IPS-20b (cell line): ENCODE measurements at regions not wholly inside any gene's neighbourhood (a gene's known extent, or its start where the extent isn't known, plus 50 kb on each side); places are given as distances from the start of the nearest gene placed in this dataset.

Experiments
- H3K27ac ChIP-seq: one replicate; pipeline ENCODE4 v1.5.1; 2013; ENCODE audit warnings: low read length
- H3K27me3 ChIP-seq: 2 replicates; pipeline ENCODE4 v1.6.1; 2013; ENCODE audit warnings: mild to moderate bottlenecking, low read length, inconsistent platforms; ENCODE audit not compliant: insufficient read depth
- H3K36me3 ChIP-seq: 2 replicates; pipeline ENCODE4 v1.6.1; 2013; ENCODE audit warnings: low read depth, mild to moderate bottlenecking, inconsistent platforms, low read length, moderate library complexity; ENCODE audit not compliant: insufficient read depth
- H3K4me1 ChIP-seq: 2 replicates; pipeline ENCODE4 v1.6.1; 2013; ENCODE audit warnings: mild to moderate bottlenecking, control low read depth, inconsistent platforms, low read length, moderate library complexity; ENCODE audit not compliant: insufficient read depth
- H3K4me3 ChIP-seq: 2 replicates; pipeline ENCODE4 v1.5.1; 2013; ENCODE audit warnings: mild to moderate bottlenecking, low read length, inconsistent platforms
- H3K9ac ChIP-seq: 2 replicates; pipeline ENCODE4 v1.6.1; 2013; ENCODE audit warnings: low read depth, mild to moderate bottlenecking, inconsistent platforms, low read length, moderate library complexity
- H3K9me3 ChIP-seq: 2 replicates; pipeline ENCODE4 v1.6.1; 2013; ENCODE audit warnings: mild to moderate bottlenecking, low read depth, low read length, inconsistent platforms; ENCODE audit not compliant: insufficient read depth

DNA sequence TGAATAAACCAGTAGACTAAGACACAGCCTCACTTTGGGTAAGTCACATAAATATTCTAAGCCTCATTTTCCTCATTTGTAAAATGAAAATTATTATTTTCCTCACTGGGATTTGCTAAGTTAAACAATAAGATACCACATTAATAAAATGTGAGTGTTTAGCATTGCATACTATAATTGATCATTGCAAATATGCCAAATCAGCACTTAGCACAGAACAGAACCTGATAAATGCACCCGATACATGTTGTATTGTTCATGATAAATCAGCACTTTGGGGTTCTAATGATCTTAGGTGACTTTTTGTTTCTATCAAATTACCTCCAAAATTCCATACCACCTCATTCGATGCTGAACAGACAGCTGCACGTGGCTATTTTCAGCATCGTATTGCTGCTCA lies 50.2 kb upstream of the RAPGEF4 start:
- Histone ChIP-seq H3K4me3 (no peak overlapping the region), H3K36me3 (no peaks in the 10 kb centered on the region), H3K27ac (no peak overlapping the region), H3K27me3 (no peaks in the 10 kb centered on the region), H3K9ac (no peak overlapping the region), H3K9me3 (0 out of 2 replicates have a peak, but pooled peaks cover 8% of the 10 kb centered on the region), H3K4me1 (no peaks in the 10 kb centered on the region)
